Esophagus (tissue), 2 donors: ENCODE measurements at regions not wholly inside any gene's neighbourhood (a gene's known extent, or its start where the extent isn't known, plus 50 kb on each side); places are given as distances from the start of the nearest gene placed in this dataset.

ENCODE experiments used
- H3K27ac ChIP-seq, 2 donors: one replicate each; pipeline ENCODE4 v1.5.1; 2013; ENCODE audit warnings: low read depth in 2 of 2, mild to moderate bottlenecking in 2 of 2, inconsistent platforms in 1 of 2, low read length in 1 of 2, moderate library complexity in 1 of 2
- H3K27me3 ChIP-seq, 2 donors: one replicate each; pipeline ENCODE4 v1.6.1; 2013; ENCODE audit warnings: low read length in 2 of 2, control low read depth in 1 of 2, mild to moderate bottlenecking in 1 of 2; ENCODE audit not compliant: insufficient read depth in 2 of 2, control insufficient read depth in 1 of 2
- H3K36me3 ChIP-seq, 2 donors: one replicate each; pipeline ENCODE4 v1.6.1; 2013; ENCODE audit warnings: low read length in 1 of 2; ENCODE audit not compliant: control insufficient read depth in 2 of 2, insufficient read depth in 2 of 2
- H3K4me1 ChIP-seq, 2 donors: one replicate each; pipeline ENCODE4 v1.6.1; 2013; ENCODE audit warnings: low read length in 1 of 2; ENCODE audit not compliant: control insufficient read depth in 2 of 2, insufficient read depth in 2 of 2
- H3K4me3 ChIP-seq, 2 donors: one replicate each; pipeline ENCODE4 v1.5.1; 2013; ENCODE audit warnings: low read length in 2 of 2, mild to moderate bottlenecking in 2 of 2, low read depth in 1 of 2, moderate library complexity in 1 of 2
- H3K9me3 ChIP-seq, 2 donors: one replicate each; pipeline ENCODE4 v1.6.1; 2013; ENCODE audit warnings: mild to moderate bottlenecking in 2 of 2, low read depth in 1 of 2, low read length in 1 of 2, moderate library complexity in 1 of 2; ENCODE audit not compliant: control insufficient read depth in 2 of 2, insufficient read depth in 1 of 2
- WGBS, 2 donors: extraction: QIAGEN DNeasy Blood & Tissue Kit; methylation state at CpG; one replicate each; pipeline ENCODE4 v1.1.7; 2013; 5-methylcytosine and 5-hydroxymethylcytosine counted together
- donor health status: healthy with polysubstance abuse.
- donor health status: Bipolar disorder and iron deficiency.

DNA sequence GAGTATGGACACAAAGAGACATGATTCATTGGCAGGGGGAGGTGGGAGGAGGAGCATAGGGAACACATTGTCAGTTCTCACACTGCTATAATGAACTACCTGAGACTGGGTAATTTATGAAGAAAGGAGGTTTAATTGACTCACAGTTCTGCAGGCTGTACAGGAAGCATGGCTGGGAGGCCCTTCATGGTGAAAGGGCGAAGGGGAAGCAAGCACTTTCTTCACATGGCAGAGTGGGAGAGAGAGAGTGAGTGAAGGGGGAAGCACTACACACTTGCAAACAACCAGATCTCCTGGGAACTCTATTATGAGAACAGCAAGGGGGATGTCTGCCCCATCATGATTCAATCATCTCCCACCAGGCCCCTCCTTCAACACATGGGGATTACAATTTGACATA lies 391.8 kb downstream of the BMP4 start:
- Histone ChIP-seq H3K27me3 (no peaks in the 10 kb centered on the region), H3K36me3 (no peaks in the 10 kb centered on the region), H3K9me3 (no peaks in the 10 kb centered on the region), H3K4me3 (no peak overlapping the region), H3K4me1 (no peaks in the 10 kb centered on the region), H3K27ac (no peak overlapping the region)
- 81 to 90% methylated on average over 1 of the region's 1 CpG for WGBS, 2 donors

DNA sequence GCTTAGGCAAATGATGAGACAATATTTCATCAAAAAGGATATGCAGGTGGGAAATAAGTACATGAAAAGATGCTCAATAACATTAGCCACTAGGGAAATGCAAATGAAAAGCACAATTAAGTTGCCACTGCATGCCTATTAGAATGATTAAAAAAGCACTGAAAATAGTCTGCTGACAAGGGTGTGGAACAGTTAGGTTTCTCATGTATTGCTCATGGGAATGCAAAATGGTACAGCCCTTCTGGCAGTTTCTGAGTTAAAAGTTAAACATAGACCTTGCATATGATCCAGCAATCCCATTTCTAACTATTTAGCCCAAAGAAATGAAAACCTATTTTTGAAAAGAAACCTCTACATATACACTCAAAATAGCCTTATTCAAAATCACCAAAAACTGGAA lies 393.0 kb downstream of the BMP4 start:
- Histone ChIP-seq H3K9me3 (no peaks in the 10 kb centered on the region), H3K36me3 (no peaks in the 10 kb centered on the region), H3K27ac (no peak overlapping the region), H3K4me3 (no peak overlapping the region), H3K27me3 (no peaks in the 10 kb centered on the region), H3K4me1 (no peaks in the 10 kb centered on the region)

DNA sequence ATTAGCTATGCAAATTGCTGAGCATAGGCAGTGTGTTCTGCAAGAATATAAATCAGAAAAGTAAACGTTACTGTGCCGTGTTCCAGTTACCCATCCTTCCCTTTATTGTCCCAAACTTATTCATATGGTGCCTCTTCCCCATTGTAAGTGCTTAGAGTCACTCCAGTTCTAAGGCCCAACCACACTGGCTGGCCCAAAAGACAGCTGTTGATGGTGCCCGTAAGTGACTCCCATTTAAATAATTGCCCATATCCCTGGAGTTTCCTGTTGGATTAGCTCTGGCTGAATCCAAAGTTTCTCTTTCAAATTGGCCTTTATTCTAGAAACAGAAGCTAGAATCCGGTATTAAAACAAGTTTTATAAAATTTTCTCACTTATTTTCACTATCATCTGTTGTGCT lies 400.1 kb upstream of the DDHD1 start:
- no peaks in the 10 kb centered on the region for H3K4me1 ChIP-seq
- H3K36me3 ChIP-seq, result no peaks in the 10 kb centered on the region
- H3K9me3 ChIP-seq, result no peaks in the 10 kb centered on the region
- H3K27ac ChIP-seq, result no peak overlapping the region
- H3K4me3 ChIP-seq, result no peak overlapping the region
- 80 to 87% methylated on average over 4 of the region's 4 CpGs for WGBS, 2 donors
- H3K27me3 ChIP-seq, result no peaks in the 10 kb centered on the region

DNA sequence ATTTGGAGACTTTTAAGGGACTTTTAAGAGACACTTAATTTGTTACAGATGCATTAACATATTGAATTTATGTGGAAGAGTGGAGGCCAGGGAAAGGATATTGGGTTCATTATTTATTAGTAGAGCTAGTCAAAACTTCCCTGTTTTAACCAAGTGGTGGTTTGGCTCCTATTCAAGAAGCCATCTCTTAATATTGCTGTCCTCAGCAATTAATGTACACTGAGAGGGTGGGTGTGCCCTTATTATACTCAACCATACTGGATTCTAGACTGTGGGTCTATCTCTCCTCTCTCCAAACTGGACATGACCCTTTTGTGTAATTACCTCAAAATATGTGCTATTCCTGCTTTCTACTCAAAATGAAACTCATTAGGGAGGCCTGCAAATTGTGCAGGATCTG lies 398.7 kb upstream of the DDHD1 start:
- no peaks in the 10 kb centered on the region for H3K36me3 ChIP-seq
- H3K27me3 ChIP-seq, result no peaks in the 10 kb centered on the region
- no peak overlapping the region for H3K4me3 ChIP-seq
- no peak overlapping the region for H3K27ac ChIP-seq
- H3K4me1 ChIP-seq, result no peaks in the 10 kb centered on the region
- H3K9me3 ChIP-seq, result no peaks in the 10 kb centered on the region

DNA sequence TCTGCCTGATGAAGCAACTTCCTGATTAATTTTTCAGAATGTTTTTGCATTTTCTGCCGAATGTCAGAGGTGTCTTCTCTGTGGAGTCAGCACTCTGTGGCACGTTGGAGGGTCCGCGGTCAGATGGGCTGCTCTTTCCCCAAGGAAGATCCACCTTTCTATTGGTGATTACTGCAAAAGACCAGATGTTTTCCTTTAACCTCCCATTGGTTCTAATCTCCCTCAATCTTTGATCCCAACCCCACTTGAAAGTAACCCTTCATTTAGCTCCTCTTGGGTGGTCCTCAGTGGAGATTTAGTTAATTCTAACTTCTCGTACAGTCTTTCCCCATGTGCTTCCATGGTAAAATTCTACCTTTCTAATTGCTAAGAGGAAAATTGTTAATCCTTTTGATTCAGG lies 397.7 kb upstream of the DDHD1 start:
- no peaks in the 10 kb centered on the region for H3K4me1 ChIP-seq
- no peak overlapping the region for H3K27ac ChIP-seq
- no peaks in the 10 kb centered on the region for H3K36me3 ChIP-seq
- no peaks in the 10 kb centered on the region for H3K27me3 ChIP-seq
- WGBS, 2 donors, result 86 to 90% methylated on average over 5 of the region's 5 CpGs
- H3K4me3 ChIP-seq, result no peak overlapping the region
- H3K9me3 ChIP-seq, result no peaks in the 10 kb centered on the region

DNA sequence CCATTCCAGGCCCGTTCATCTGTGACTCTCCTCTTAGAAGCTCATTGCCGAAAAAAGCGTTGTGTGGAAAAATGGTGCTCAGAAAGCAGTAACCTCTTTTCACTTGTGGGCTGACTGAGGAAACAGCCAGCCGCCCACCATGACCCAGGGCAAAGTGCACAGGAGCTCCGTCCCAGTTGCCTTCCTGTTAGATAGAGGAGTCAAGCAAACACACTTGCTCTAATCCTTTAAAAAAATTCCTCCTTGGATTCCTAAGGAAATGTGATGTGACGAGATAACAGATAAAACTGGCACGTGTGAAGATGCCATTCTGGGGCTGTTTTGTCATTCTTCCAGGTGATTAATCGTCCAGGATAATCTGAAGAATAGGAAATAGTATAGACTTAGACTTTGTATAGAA lies 396.8 kb upstream of the DDHD1 start:
- WGBS, 2 donors, result 75 to 80% methylated on average over 8 of the region's 8 CpGs
- no peaks in the 10 kb centered on the region for H3K4me1 ChIP-seq
- H3K4me3 ChIP-seq, result no peak overlapping the region
- no peaks in the 10 kb centered on the region for H3K9me3 ChIP-seq
- H3K36me3 ChIP-seq, result no peaks in the 10 kb centered on the region
- H3K27me3 ChIP-seq, result no peaks in the 10 kb centered on the region
- no peak overlapping the region for H3K27ac ChIP-seq

DNA sequence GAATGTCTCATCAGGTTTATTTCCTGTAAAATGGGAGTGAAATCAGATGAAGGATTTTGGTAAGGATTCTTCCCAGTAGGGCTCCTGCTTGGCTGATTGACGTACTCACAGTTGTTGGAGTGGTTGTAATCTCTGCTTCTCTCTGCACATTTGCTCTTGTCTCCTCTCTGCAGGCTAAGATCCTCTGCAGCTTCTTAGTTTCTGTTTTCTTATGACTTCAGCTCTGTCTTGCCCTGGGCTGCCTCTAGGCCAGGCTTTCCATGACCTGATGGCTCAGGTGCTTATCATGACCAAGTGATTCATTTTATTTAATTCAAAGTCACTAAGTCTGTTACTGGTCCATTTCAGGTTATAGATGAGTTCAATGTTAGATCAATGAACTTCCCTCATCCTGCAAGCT lies 394.5 kb upstream of the DDHD1 start:
- H3K4me3 ChIP-seq, result no peak overlapping the region
- no peaks in the 10 kb centered on the region for H3K27me3 ChIP-seq
- H3K4me1 ChIP-seq, result no peaks in the 10 kb centered on the region
- no peak overlapping the region for H3K27ac ChIP-seq
- H3K36me3 ChIP-seq, result no peaks in the 10 kb centered on the region
- H3K9me3 ChIP-seq, result no peaks in the 10 kb centered on the region
- 92 to 100% methylated on average over 1 of the region's 1 CpG for WGBS, 2 donors

DNA sequence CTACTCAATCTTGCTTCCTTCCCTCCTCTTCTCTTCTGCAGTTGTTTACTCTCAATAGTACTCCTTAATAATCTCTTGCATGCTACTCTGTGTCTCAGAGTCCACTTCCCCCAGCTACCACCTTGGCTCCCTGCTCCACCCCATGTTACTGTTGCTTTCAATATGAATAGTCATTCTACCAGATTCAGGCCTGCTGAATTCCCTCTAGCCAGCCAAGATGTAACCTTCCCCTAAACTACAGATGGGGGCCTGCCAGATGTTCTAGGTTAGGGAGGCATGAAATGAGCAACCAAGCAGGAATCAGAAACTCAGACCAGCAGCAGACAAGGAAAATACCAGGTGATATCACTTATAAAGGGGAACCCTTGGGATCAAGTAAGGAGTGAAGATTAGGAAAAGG lies 392.1 kb upstream of the DDHD1 start:
- H3K27ac ChIP-seq, result no peak overlapping the region
- H3K27me3 ChIP-seq, result no peaks in the 10 kb centered on the region
- no peaks in the 10 kb centered on the region for H3K4me1 ChIP-seq
- H3K36me3 ChIP-seq, result no peaks in the 10 kb centered on the region
- H3K9me3 ChIP-seq, result no peaks in the 10 kb centered on the region
- H3K4me3 ChIP-seq, result no peak overlapping the region

DNA sequence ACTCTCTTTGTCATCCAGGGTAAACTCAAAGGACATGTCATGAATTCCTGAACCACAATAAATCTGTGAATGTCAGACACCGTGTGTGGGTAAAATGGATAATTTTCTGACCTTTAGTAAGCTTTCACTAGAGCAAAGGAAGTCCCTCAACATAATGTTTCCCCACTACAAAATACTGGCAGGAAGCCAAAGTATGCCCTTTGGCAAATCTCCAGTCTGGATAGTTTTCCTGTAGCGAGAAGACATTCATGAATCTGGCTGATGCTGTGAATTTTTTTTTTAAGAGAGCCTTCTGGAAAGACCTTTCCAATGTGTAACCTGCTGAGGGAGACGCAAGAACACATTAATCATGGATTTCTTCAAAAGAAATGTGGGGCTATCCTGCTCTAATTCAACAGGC lies 389.6 kb upstream of the DDHD1 start:
- Histone ChIP-seq H3K36me3 (no peaks in the 10 kb centered on the region), H3K9me3 (no peaks in the 10 kb centered on the region), H3K27ac (no peak overlapping the region), H3K4me1 (no peaks in the 10 kb centered on the region), H3K27me3 (no peaks in the 10 kb centered on the region), H3K4me3 (no peak overlapping the region)
- WGBS, 2 donors, result 43 to 46% methylated on average over 3 of the region's 3 CpGs

DNA sequence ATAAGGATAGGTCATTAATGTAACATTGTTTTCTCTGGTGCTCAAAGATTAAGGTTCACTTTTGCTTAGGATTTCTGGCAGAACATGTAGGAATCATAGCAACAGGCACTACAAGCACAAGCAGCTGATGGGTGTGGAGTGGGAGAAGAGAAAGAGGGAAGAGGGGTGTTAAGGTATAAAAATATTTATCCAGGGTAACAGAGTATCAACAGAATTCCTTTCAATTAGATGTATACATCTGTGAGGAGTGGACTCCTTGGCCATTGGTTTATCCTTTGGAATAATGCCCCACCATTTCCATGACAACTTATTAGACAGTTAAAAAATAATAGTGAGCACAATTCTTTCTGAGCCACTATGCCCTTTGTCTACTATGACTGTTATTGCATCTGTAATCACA lies 388.3 kb upstream of the DDHD1 start:
- no peaks in the 10 kb centered on the region for H3K4me1 ChIP-seq
- no peak overlapping the region for H3K4me3 ChIP-seq
- H3K9me3 ChIP-seq, result no peaks in the 10 kb centered on the region
- H3K27me3 ChIP-seq, result no peaks in the 10 kb centered on the region
- no peaks in the 10 kb centered on the region for H3K36me3 ChIP-seq
- H3K27ac ChIP-seq, result no peak overlapping the region
